Vagina (tissue), 2 donors: ENCODE measurements at regions not wholly inside any gene's neighbourhood (a gene's known extent, or its start where the extent isn't known, plus 50 kb on each side); places are given as distances from the start of the nearest gene placed in this dataset.

Experiments
- CTCF ChIP-seq, 3 experiments: fragments of 450-650 bp in 2 of 3; fragments of 200-600 bp in 1 of 3; sonication (generic) in 1 of 3; IDR thresholded peaks; one replicate each; pipeline ENCODE4 v1.5.1; 2017 to 2019; ENCODE audit warnings: antibody characterized with exemption in 3 of 3, mild to moderate bottlenecking in 2 of 3, moderate library complexity in 2 of 3
- POLR2AphosphoS5 ChIP-seq, 2 donors: sonication (generic); formaldehyde crosslinking; IDR thresholded peaks; one replicate each; pipeline ENCODE4 v1.9.0; 2017; ENCODE audit warnings: antibody characterized with exemption in 2 of 2, mild to moderate bottlenecking in 2 of 2, low read depth in 1 of 2; ENCODE audit not compliant: insufficient read depth in 1 of 2

DNA sequence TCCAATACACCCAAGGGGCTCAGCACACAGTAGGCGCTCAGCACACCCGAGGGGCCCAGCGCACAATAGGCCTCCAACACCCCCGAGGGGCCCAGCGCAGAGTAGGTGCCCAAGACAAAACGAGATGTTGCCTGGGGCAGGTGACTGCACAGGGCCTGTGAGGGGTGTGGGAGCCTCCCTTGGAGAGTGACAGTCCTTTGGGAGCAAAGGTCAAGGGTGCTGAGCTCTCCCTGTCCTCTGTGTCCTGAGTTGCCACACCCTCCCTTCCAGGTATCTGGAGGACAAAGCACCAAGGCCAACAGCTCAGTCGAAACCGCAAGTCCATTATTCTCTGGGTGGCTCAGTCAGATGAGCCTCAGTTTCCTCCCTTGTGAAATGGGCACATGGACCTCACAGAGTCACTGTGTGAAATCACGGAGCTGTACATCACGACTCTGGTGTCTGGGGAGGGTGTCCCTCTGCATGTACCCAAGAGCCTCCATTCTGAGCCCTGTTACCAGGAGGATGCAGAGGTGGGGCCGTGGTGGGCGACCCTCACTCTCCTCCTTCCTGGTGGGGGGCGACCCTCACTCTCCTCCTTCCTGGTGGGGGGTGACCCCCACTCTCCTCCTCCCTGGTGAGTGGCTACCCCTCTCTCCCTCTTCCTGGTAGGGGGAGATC, 81.3 kb downstream of the FOXL3 start:
- TF ChIP-seq POLR2AphosphoS5 (IDR thresholded peaks at IDR 0.05; ENCODE audit: insufficient read depth in 1 of 2, low read depth in 1 of 2) (no peak), CTCF (IDR thresholded peaks at IDR 0.05) (no peak)
